Stimulated activated CD8-positive, alpha-beta memory T cell treated with anti-CD3 and anti-CD28 coated beads, Interleukin-7, amount 100 ng/mL, for 1 hour (primary cell): ENCODE measurements at regions not wholly inside any gene's neighbourhood (a gene's known extent, or its start where the extent isn't known, plus 50 kb on each side); places are given as distances from the start of the nearest gene placed in this dataset.
"Not testable (repeated sequence)": the region's sequence is repeated elsewhere in the genome, so short reads cannot be mapped to it uniquely, and the experiment has no call there.

Experiments used
- DNase-seq, 2 donors: peaks; one replicate each; pipeline ENCODE4 v3.0.0-alpha.2; 2020; ENCODE audit warnings: low read depth in 2 of 2

- no peak for DNase-seq
Measured at GRCh38 chr1:38787041-38787440, 72.5 kb downstream of the RRAGC start.

GRCh38 chr1:38786040-38786436 lies 73.5 kb downstream of the RRAGC start:
- DNase-seq, result no peak

GRCh38 chr1:38785285-38786039 lies 74.1 kb downstream of the RRAGC start:
- no peak for DNase-seq

GRCh38 chr1:38784452-38785284 lies 74.9 kb downstream of the RRAGC start:
- no peak for DNase-seq

- no peak for DNase-seq
Measured at GRCh38 chr1:38783640-38784229, 75.8 kb downstream of the RRAGC start.

- no peak for DNase-seq
Measured at GRCh38 chr1:38781872-38782617, 77.5 kb downstream of the RRAGC start.

- no peak for DNase-seq
Measured at GRCh38 chr1:38780133-38780532, 79.4 kb downstream of the RRAGC start.

GRCh38 chr1:38779491-38779890 lies 80.1 kb downstream of the RRAGC start:
- DNase-seq, result no peak

GRCh38 chr1:38778521-38778920 lies 81.1 kb downstream of the RRAGC start:
- no peak for DNase-seq

- no peak for DNase-seq
Measured at GRCh38 chr1:38778051-38778450, 81.5 kb downstream of the RRAGC start.

GRCh38 chr1:38777464-38777957 lies 82.1 kb downstream of the RRAGC start:
- no peak for DNase-seq

GRCh38 chr1:38776466-38777065 lies 83.0 kb downstream of the RRAGC start:
- no peak for DNase-seq

- DNase-seq, result no peak
Measured at GRCh38 chr1:38775175-38775845, 84.3 kb downstream of the RRAGC start.

- DNase-seq, result no peak
Measured at GRCh38 chr1:38773483-38773882, 86.1 kb downstream of the RRAGC start.

- no peak for DNase-seq
Measured at GRCh38 chr1:38772953-38773352, 86.6 kb downstream of the RRAGC start.

GRCh38 chr1:38772026-38772425 lies 87.5 kb downstream of the RRAGC start:
- no peak for DNase-seq

- DNase-seq, result not testable (repeated sequence)
Measured at GRCh38 chr1:38770516-38771173, 88.9 kb downstream of the RRAGC start.

GRCh38 chr1:38766125-38766524 lies 93.4 kb downstream of the RRAGC start:
- DNase-seq, result no peak

- no peak for DNase-seq
Measured at GRCh38 chr1:38763121-38763520, 96.5 kb downstream of the RRAGC start.

GRCh38 chr1:38760562-38760961 lies 99.0 kb downstream of the RRAGC start:
- no peak for DNase-seq
